ENCODE measurements at regions not wholly inside any gene's neighbourhood (a gene's known extent, or its start where the extent isn't known, plus 50 kb on each side); places are given as distances from the start of the nearest gene placed in this dataset.

DNA sequence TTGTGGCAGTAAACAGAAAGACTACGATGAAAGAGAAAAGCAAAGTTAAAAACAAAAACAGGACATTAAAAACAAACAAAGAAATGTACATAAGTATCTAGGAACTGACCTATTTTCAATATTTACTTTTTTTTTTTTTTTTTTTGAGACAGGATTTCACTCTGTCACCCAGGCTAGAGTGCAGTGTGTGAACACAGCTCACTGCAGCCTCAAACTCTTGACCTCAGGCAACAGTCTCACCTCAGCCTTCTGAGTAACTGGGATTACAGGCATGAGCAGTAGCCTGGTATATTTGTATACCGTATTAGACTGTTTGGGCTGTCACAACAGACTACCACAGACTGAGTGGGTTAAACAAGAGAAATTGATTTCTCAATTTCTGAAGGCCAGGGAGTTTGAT lies 1189.1 kb downstream of the CDH9 start:
- TF ChIP-seq, protein P1, sequence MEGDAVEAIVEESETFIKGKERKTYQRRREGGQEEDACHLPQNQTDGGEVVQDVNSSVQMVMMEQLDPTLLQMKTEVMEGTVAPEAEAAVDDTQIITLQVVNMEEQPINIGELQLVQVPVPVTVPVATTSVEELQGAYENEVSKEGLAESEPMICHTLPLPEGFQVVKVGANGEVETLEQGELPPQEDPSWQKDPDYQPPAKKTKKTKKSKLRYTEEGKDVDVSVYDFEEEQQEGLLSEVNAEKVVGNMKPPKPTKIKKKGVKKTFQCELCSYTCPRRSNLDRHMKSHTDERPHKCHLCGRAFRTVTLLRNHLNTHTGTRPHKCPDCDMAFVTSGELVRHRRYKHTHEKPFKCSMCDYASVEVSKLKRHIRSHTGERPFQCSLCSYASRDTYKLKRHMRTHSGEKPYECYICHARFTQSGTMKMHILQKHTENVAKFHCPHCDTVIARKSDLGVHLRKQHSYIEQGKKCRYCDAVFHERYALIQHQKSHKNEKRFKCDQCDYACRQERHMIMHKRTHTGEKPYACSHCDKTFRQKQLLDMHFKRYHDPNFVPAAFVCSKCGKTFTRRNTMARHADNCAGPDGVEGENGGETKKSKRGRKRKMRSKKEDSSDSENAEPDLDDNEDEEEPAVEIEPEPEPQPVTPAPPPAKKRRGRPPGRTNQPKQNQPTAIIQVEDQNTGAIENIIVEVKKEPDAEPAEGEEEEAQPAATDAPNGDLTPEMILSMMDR (IDR thresholded peaks at IDR 0.05) = no peak
- no peak for TF ChIP-seq POLR2A (IDR thresholded peaks at IDR 0.05)

Data from tibial nerve (tissue), 3 donors.